Amygdala (tissue), 56 donors: ENCODE measurements at regions not wholly inside any gene's neighbourhood (a gene's known extent, or its start where the extent isn't known, plus 50 kb on each side); places are given as distances from the start of the nearest gene placed in this dataset.

ENCODE experiments used
- DNase-seq, 56 donors: peaks; one replicate each; lab custom pipeline; 2025; lab: John Stamatoyannopoulos, UW

DNA sequence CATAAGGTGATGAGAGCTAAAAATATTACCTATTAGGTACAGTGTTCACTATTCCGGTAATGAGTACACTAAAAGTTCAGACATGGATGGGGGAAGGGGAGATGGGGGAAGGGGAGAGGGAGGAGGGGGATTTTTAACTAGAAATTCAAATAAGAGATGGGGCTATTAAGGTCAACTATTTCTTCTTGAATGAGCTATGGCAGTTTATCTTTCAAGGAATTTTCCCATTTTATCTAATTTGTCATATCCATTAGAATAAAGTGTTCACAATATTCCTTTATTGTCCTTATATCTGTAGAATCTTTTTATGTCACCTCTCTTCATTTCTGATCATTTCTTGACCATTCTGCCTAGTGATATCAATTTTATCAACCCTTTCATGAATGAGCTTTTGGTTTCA lies 362.4 kb downstream of the SUCLA2 start:
- DNase-seq = no peak

DNA sequence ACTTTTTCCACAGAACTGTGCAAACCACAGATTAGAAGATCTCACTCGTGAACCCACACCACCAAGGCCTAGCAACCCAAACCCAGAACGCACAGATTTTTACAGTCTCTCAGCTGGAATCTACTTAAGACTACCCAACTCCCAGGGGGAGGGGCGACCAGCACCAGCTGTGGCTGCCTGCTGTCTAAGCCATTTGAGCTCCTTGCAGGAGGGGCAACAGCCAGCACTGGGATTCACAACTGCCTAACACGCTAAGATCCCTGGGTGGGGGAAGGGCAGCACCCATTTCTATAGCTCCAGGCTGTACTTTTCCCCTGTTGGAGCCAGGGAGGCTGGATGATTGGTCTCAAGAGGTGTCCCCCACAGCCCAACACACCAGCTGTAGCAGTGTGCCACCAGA lies 368.8 kb downstream of the SUCLA2 start:
- DNase-seq = no peak

DNA sequence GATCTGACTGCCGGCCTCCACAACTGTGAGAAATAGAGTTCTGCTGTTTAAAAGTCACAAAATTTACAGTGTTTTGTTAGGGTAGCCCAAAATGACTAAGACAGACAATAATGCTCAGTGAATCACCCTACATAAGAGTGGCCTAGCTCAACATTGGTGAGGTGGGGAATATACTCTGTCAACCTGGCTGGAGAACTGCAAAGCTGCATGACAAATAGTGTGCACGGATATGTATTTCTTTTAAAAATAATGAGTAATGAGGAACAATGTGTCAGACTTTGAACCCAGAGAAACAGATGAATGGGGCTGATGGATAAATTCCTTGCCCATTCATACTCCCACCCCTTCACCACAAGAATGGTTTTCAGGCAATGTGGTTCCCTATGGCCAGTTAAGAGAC lies 372.4 kb downstream of the SUCLA2 start:
- no peak for DNase-seq

DNA sequence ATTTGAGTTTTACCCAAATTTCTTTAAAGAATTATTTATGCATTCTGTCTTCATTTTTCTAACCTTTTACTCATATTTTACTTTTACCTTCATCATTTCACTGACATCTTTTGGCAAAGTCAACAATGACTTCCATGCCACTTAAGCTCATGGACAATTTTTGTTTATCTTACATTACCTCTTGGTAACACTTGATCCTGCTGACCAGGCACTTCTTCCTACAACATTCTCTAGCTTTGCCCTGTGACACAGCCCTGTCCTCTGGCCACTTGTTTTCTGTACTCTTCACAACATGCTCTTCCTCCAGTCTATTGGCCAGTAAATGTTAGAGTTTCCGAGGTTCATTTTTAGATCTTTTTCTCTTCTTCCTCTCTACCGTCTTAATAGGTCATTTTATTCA lies 377.2 kb downstream of the SUCLA2 start:
- no peak for DNase-seq

DNA sequence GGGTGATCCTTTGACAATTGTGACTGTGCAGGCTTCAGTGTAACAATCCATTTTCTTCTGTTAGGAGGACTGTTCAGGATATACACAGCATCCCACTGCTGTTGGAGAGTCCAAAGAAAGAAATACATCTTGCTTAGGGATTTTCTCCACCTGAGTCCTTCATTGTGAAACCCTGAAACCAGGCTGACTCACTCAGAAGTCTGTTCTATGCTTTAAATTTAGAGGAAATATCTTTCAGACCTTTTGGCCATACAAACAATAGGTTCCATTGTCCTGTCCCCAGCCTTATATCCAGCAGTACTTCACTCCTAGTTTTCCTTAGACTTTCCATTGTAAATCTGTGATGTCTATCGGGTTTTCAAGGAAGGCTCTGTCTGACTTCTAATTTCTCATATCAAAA lies 379.1 kb downstream of the SUCLA2 start:
- DNase-seq = no peak

DNA sequence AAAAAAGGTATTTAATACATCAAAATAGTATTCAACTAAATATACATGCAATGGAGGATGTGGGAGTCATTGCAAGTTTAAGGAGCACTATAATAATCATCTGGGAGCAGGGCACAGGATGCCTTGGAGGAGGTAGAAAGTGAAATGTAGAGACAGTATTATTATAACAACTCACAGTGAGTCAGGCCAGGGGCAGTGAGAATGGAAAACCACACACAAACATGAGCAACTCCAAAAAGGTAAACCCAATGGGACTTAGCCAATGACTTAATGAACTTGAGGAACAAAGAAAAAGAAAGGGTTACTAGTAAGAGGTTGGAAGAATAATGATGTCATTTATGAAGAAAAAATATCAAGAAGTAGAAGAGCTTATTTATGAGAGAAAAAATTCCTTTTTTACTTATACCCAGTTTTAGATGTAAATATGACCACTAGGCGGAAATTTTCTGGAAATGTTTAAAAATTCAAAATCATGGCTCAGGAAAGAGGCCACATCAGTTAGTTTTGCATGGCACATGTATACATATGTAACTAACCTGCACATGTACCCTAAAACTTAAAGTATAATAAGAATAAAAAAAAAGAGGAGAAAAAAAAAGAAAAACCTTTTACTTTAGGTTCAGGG lies 389.3 kb downstream of the SUCLA2 start:
- no peak for DNase-seq

DNA sequence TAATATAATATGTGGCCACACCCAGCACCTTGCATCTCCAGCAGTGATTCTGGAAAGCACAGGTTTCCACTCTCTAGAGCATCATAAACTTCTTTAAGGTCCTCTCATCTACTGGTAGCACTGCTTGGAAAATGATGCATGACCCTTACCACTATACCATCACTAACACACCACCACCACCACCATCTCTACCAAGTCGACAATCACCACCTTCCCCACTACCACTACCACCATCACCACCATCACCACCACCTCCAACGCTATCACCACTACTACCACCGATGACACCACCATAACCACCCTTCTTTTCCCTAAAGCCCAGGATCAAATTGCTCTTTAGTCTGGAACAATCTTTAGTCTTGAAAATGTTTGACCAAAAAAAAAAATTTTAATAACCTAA lies 390.4 kb downstream of the SUCLA2 start:
- DNase-seq = no peak

DNA sequence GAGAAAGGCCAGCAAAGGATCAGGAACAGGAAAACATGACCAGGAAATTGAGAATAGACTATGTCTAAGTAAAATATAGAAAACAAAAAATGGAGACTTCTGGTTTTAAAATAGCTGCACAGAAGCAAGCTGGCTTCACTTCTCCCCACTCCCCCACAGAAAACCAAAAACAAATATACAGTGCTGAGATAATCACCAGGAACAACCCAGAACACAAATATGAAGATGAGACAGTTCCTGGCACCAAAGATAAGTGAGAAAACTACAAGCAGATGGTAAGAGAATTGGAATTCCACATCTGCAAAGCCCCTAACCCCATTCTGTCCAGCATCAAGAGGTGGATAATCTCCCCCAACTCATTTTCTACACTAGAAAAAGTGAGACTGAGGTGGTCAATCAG lies 397.7 kb downstream of the SUCLA2 start:
- DNase-seq = no peak

DNA sequence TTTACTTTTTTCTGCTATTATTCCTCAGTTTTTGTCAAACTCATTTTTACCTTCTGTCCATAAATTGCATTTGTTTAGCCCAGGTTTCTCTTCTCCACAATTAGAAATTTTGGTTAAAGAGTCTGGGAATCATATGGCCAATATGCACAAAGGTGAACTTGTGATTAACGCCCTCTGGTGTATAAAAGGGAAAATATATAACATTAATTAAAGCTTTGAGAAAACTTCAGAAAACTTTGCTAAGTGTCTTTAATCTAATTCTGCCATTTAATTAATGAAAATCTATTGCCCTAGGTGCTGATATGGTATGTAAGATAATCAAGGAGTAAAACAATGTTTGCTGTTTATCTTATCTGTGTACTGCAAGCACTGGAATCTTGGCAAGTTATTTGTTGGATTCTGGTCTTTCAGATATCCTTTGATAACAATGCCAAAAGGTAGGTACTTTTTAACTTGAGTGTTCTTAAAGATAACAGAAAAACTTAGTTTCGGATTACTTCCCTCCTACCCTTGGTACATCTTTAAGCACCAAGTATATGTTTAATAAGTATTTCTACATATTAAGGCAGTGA lies 402.6 kb downstream of the SUCLA2 start:
- no peak for DNase-seq

DNA sequence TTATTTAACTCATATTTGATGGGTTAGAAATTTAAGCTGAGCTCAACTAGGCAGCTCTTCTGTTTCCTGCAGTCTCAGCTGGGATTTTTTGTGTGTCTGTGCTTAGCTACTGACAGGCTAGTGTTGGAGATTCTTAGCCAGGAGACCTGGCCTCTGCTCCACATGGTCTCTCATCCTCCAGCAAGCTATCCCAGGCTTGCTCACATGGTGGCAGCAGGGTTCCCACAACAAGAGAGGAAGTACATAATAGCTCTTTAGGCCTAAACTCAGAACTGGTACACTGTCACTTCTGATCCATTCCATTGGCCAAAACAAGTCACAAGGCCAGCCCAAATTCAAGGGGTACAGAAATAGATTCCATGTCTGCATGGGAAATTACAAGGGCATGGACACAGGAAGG lies 406.2 kb downstream of the SUCLA2 start:
- no peak for DNase-seq

DNA sequence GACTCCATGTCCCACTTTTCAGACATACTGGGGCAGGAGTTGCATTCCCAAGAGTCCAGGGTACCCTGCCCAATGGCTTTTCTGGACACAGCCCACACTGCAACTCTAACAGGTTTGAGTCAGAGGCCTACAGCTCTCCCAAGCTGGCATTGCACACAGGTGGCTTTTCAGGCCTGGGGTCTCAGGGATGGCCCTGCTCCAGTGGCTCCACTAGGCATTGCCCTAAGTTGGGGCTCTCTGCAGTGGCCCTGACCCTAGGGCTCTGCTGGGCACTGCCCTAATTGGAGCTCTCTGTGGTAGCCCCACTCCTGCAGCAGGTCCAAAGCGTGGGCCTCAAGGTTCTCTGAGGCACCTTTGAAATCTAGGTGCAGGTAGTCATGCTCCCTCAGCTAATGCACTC lies 408.8 kb downstream of the SUCLA2 start:
- no peak for DNase-seq

DNA sequence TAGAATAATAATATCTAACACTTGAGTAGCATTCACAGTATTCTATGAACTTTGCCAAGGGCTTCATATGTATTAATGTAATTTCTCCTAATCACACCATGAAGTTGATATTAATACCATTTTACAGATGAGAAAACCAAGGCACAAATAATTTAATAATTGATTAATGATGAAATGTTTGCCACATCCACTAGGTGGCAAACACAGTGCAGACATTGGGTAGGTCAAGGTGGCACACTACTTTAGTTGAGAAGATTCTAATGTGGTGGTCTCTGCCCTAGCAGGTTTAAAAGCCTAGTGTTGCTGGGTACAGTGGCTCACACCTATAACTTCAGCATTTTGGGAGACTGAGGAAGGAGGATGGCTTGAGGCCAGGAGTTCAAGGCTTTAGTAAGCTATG lies 412.4 kb downstream of the SUCLA2 start:
- DNase-seq = no peak

DNA sequence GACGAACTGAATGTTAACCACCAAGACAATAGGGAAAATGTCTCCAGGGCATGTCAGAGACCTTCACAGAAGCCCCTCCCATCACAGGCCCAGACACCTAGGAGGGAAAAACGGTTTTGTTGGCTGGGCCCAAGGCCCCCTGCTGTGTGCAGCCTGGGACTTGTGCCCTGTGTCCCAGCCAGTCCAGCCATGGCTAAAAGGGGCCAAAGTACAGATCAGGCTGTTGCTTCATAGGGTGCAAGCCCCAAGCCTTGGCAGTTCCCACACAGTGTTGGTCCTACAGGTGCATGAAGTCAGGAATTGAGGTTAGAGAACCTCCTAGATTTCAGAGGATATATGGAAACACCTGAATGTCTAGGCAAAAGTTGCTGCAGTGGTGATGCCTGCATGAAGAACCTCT lies 428.7 kb downstream of the SUCLA2 start:
- DNase-seq = no peak

DNA sequence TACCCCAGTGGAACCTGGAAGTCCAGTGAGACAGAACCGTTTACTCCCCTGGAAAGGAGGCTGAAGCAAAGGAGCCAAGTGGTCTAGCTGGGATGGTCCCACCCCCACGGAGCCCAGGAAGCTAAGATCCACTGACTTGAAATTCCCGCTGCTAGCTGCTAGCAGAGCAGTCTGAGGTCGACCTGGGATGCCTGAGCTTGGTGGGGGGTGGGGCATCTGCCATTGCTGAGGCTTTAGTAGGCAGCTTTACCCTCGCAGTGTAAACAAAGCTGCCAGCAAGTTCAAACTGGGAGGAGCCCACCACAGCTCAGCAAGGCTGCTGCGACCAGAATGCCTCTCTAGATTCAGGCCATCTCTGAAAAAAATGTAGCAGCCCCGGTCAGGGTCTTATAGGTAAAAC lies 437.0 kb downstream of the SUCLA2 start:
- no peak for DNase-seq

DNA sequence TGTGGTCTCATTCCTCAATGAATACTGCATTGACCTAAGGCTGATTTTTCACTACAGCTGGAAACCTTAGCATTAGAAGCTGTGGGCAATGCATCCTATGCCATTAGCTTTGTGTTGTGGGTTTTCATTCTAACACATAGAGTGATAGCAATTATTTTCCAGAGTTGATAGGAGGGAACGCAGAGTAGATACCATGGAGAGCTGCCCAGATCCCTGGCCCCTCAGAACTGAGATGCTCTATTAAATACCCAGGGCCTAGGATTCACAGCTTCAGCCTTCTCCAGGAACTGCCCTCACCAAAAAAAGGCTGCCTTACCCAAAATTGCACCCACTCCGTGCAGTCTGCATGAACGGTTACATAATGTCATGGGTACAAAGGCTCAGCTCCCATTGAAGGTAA lies 444.4 kb downstream of the SUCLA2 start:
- no peak for DNase-seq

DNA sequence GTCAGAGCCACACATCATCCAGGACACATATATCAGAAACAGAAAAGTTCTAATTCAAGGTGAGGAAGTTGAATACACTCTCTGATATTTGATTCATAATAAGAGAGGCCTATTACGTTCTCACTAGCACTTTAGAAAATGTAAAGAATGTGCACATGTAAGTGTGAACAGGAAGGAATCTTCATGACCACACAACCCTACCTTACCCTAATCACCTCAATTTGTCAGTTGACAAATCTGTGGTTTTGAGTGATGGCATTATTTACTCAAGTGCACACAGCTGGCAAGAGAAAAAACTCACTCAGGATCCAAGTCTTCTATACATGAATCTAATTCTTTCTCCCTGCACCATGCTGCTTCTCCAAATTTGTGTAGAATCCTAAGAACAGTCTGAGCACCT lies 445.8 kb downstream of the SUCLA2 start:
- DNase-seq = no peak

DNA sequence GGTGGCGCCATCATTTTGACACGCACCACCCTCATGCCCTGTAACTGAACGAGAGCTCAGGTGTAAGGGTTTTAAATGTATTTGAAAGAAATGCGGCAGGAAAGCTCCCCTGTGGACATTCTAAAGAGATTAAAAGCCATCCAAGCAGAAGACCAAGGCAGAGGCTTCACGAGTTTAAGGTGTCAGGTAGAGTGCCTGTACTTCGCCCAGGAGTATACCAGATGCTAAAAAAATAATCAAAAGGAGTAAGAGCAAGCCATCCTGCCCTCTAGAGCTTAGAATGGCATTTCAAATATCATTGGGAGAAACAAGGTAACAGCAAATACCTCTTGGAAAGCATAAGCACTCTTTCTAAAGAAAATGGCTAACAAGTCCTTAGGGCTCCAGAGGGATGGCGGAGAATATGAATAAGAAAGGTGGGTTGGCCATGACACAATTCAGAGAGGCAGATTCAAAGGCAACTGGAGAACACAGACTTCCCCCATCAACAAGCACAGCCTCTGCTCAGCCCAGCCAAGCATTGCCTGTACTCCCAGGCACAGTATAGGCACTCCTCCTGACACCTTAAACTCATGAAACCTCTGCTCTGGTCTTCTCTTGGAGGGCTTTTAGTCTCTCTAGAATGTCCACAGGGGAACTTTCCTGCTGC lies 447.6 kb downstream of the SUCLA2 start:
- DNase-seq = no peak

DNA sequence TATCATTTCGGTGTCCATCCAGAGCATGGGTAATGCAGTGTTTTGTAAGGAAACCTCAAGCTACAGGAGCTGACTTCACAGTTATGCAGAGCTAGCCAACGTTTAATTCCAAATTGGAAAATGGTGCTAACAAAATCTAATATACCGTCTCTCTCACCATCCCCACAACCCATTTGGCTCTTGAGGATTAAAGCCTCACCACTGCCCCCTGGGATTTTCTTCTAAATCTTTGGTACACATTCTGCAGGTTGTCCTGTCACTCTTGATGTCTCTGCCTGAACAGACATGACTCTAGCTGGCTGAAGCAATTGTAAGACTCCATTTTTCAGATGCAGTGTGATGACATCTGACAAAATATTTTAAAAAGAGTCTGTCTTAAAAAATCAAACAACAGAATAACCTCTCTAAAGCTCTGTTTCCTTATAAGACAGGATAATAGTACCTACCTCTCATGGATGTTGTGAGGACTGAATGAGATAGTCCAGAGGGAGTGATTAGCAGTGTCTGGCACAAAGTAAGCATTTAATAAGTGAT lies 451.8 kb downstream of the SUCLA2 start:
- no peak for DNase-seq

DNA sequence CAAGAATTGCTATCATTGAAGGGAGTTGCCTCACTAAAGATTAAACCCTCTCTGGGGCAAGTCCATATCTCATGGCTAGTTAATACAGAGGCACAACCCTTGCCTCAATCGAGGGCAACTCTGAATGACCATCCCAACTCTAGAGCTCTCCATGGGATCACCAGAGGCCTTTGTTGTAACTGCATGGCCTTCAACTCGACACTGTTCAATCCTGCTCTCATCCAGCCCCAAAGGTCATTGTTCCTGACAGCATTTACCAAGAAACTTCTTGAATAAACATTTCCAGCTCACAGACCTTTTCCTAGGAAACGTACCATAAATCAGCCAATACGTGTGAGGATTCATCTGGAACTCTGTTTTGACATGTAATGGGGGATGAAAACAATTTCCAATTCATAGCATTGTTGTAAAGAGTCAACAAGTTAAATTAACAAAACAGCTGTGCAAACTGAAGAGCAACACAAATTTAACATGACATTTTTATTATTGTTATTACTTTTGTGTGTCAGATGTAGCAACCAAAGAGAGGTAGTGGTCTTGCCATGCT lies 452.7 kb downstream of the SUCLA2 start:
- no peak for DNase-seq

DNA sequence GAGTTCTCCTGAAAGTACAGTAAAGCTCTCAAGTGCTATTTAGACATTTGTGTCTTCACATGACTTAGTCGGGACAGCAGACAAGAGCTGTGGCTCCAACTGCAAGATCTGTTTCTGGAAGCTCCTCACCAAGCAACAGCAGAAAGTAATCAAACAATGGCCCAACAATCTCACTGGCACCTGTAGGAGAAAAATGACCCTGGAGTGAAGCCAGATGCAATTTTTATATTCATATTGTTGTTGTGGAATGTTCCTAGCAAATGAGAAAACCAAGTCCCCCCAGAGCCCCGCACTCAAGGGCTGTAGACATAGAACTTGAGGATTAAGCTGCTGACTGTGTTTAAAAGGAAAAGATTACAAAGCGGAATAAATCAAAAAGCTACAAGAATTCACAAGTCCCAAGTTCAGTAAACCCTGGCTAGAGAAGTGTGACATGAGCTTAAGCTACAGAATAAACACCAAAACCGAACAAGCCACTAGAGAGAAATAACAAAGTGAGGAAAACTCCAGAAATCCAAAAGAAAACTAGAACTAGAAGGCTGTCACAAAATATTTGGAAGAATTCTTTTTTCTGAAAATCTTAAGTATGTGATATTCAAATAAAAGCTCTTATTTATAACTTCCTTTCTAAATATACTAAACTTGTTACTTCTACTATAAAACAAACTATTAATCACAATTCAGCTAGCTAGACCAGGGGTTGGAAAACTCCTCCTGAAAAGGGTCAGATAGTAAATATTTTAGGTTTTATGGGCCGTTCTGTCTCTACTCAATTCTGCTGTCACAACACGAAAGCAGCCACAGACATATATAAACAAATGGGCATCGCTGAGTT lies 454.5 kb downstream of the SUCLA2 start:
- no peak for DNase-seq
